K562 (cell line): ENCODE measurements at regions not wholly inside any gene's neighbourhood (a gene's known extent, or its start where the extent isn't known, plus 50 kb on each side); places are given as distances from the start of the nearest gene placed in this dataset.

Experiments
- ATAC-seq: fragments of 200-7000 bp; cut with Tn5 transposase; 3 replicates; pipeline ENCODE4 v1.9.1; 2020; ENCODE audit warnings: moderate library complexity
- BruUV-seq: library from RNA; stranded (reverse); fragments of 400-500 nt; replicated peaks from 2 replicates; lab custom pipeline; 2021; lab: Mats Ljungman, UMichigan
- CTCF ChIA-PET: fragments of 300-600 bp; formaldehyde crosslinking; extraction: SDS; loops from one replicate; lab custom pipeline; 2021; ENCODE audit warnings: low intra/inter-chr PET ratio; lab: Yijun Ruan, JAX
- POLR2A ChIA-PET: fragments of 300-600, 350-650 bp; sonication (Branson Sonifier 250); formaldehyde crosslinking; extraction: SDS; loops from one replicate; lab custom pipeline; 2021; ENCODE audit warnings: antibody characterized with exemption, inconsistent platforms; lab: Yijun Ruan, JAX
- DNase-seq, 4 experiments: peaks; one replicate each; pipeline versions ENCODE4 v3.0.0 to v3.0.0-alpha.2; 2011 to 2018; ENCODE audit warnings: low spot score in 3 of 4, mixed read lengths in 3 of 4; ENCODE audit errors: extremely low read depth in 1 of 4
- FAIRE-seq: peaks from 2 replicates; lab custom pipeline; 2011; peaks lifted over from hg19 to GRCh38; lab: Jason Lieb, UNC
- H2AFZ ChIP-seq: 2 replicates; pipeline ENCODE4 v1.6.0; 2011; ENCODE audit warnings: low read depth, low read length, control low read depth, inconsistent platforms
- H3K27ac ChIP-seq: fragments of 200-600 bp; 3 replicates; pipeline ENCODE4 v1.8.0; 2011; ENCODE audit warnings: low read depth, mild to moderate bottlenecking, control low read depth, inconsistent platforms, low read length, moderate library complexity, mixed read lengths; ENCODE audit errors: extremely low read depth
- H3K27me3 ChIP-seq, 2 experiments: fragments of 300-600 bp in 1 of 2; 2 replicates in 1 of 2; 3 replicates in 1 of 2; pipeline versions ENCODE4 v1.6.0 to v1.8.0; 2011; ENCODE audit warnings: inconsistent platforms in 2 of 2, low read length in 2 of 2, mild to moderate bottlenecking in 1 of 2, mixed read lengths in 1 of 2, moderate library complexity in 1 of 2; ENCODE audit not compliant: control insufficient read depth in 2 of 2, insufficient read depth in 2 of 2
- H3K36me3 ChIP-seq: fragments of 300-600 bp; 3 replicates; pipeline ENCODE4 v1.8.0; 2011; ENCODE audit warnings: mild to moderate bottlenecking, low read length, inconsistent platforms; ENCODE audit not compliant: control insufficient read depth, insufficient read depth
- H3K4me1 ChIP-seq, 2 experiments: fragments of 200-600 bp in 1 of 2; replicated peaks in 1 of 2; 2 replicates in 1 of 2; 3 replicates in 1 of 2; pipeline versions ENCODE4 v1.5.1 to v1.8.0; 2011; ENCODE audit warnings: inconsistent platforms in 2 of 2, low read length in 2 of 2, mild to moderate bottlenecking in 1 of 2, mixed read lengths in 1 of 2, moderate library complexity in 1 of 2; ENCODE audit not compliant: control insufficient read depth in 2 of 2, insufficient read depth in 2 of 2
- H3K4me2 ChIP-seq: 2 replicates; pipeline ENCODE4 v1.6.1; 2011; ENCODE audit warnings: low read length, control low read depth, inconsistent platforms, mixed read lengths; ENCODE audit not compliant: insufficient read depth
- H3K4me3 ChIP-seq: fragments of 200-600 bp; sonication (generic), shearing (Covaris generic); 2 replicates; pipeline ENCODE4 v1.5.1; 2016; ENCODE audit warnings: control low read depth, inconsistent platforms
- H3K79me2 ChIP-seq: fragments of 200-600 bp; 3 replicates; pipeline ENCODE4 v1.8.0; 2011; ENCODE audit warnings: low read length, inconsistent platforms; ENCODE audit not compliant: control insufficient read depth, insufficient read depth
- H3K9ac ChIP-seq, 2 experiments: 2 replicates each; pipeline versions ENCODE4 v1.6.0 to v1.6.1; 2011; ENCODE audit warnings: low read depth in 2 of 2, low read length in 2 of 2, control low read depth in 1 of 2, inconsistent platforms in 1 of 2, mild to moderate bottlenecking in 1 of 2, mixed read lengths in 1 of 2; ENCODE audit not compliant: insufficient read depth in 1 of 2
- H3K9me1 ChIP-seq: one replicate; pipeline ENCODE4 v1.6.0; 2011; ENCODE audit warnings: inconsistent platforms, mild to moderate bottlenecking, low read length, moderate library complexity; ENCODE audit not compliant: control insufficient read depth, insufficient read depth
- H3K9me3 ChIP-seq: replicated peaks from 2 replicates; pipeline ENCODE4 v1.5.1; 2011; ENCODE audit warnings: low read depth, low read length, inconsistent platforms; ENCODE audit not compliant: control insufficient read depth, insufficient read depth
- H4K20me1 ChIP-seq: replicated peaks from 2 replicates; pipeline ENCODE4 v1.6.1; 2011; ENCODE audit warnings: low read length, inconsistent platforms, mixed read lengths; ENCODE audit not compliant: control insufficient read depth, insufficient read depth
- GTF2E2 ChIP-seq: fragments of 200-800 bp; sonication (Bioruptor generic); IDR thresholded peaks from 2 replicates; pipeline ENCODE4 v1.6.1; 2016; ENCODE audit warnings: missing genetic modification characterization, missing compliant biosample characterization
- GTF2F1 ChIP-seq: IDR thresholded peaks from 2 replicates; pipeline ENCODE4 v1.6.1; 2011; ENCODE audit warnings: low read depth, low read length, improper control_type of control experiment
- KLF6 ChIP-seq: fragments of 250-450 bp; sonication (Bioruptor Pico); IDR thresholded peaks from 2 replicates; pipeline ENCODE4 v1.4.0; 2020; ENCODE audit warnings: mild to moderate bottlenecking, moderate library complexity, borderline replicate concordance
- TAF9B ChIP-seq: fragments of 450-650 bp; IDR thresholded peaks from 2 replicates; pipeline ENCODE4 v1.6.1; 2018; ENCODE audit warnings: mild to moderate bottlenecking; ENCODE audit not compliant: partially characterized antibody
- WGBS: fragments of 100-300 bp; shearing (Covaris generic); methylation state at CpG from one replicate; pipeline ENCODE4 v1.1.6; 2016; ENCODE audit warnings: low coverage, mixed read lengths; ENCODE audit not compliant: insufficient coverage; ENCODE audit errors: missing lambda C conversion rate; 5-methylcytosine and 5-hydroxymethylcytosine counted together
- in situ Hi-C: fragments of 300-500 bp; cut with MboI; formaldehyde crosslinking; loops from 4 replicates; pipeline ENCODE4 v1.15.0; 2018; ENCODE audit warnings: inconsistent platforms, mixed read lengths
- intact Hi-C: fragments of 100-400 bp; cut with micrococcal nuclease; formaldehyde crosslinking; loops from 2 replicates; pipeline ENCODE4 v1.14.2; 2022
- TF ChIP-seq, protein P1 (sequence below), 2 experiments: fragments of 450-650 bp in 1 of 2; sonication (generic) in 1 of 2; formaldehyde crosslinking in 1 of 2; IDR thresholded peaks in 1 of 2; conservative IDR thresholded peaks in 1 of 2; 2 replicates each; pipeline versions ENCODE4 v1.6.1 to v1.8.1; 2016 to 2023; ENCODE audit warnings: mild to moderate bottlenecking in 2 of 2, moderate library complexity in 2 of 2, inconsistent platforms in 1 of 2, missing genetic modification reagents in 1 of 2
- TF ChIP-seq, protein P2 (sequence below): fragments of 450-650 bp; IDR thresholded peaks from 2 replicates; pipeline ENCODE4 v1.6.1; 2016; ENCODE audit warnings: low read depth, mild to moderate bottlenecking, moderate library complexity

DNA sequence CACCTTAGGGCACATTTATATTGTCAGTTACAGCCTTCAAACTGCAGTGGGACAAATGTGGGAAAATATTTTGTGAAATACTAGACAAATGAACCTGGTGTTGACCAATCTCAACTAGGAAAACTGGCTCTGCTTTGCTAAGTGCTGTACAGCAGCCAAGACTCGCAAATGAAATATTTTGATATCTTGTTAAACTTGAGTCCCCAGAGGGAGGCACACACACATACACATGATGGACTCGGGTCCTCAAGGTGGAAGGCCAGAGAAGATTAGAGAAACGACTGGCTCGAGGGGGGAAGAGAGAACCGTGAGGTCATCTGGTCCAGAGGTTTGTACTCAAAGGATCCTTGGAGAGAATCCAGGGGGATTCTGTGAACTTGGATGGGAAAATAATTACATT lies 67.3 kb upstream of the JAG1 start:
- in situ Hi-C loops (no loop called here), intact Hi-C loops (no loop called here)
- no TSS peak for BruUV-seq
- H3K36me3 ChIP-seq, result no peaks in the 10 kb centered on the region
- H3K9me3 ChIP-seq, result no peaks in the 10 kb centered on the region
- H3K27ac ChIP-seq, result no peak overlapping the region
- ChIA-PET POLR2A (no interaction called here), CTCF (no interaction called here)
- H3K27me3 ChIP-seq, result no peaks in the 10 kb centered on the region
- no peak overlapping the region for H3K4me3 ChIP-seq
- H3K4me2 ChIP-seq, result no peak overlapping the region
- H3K9ac ChIP-seq, result no peak overlapping the region
- H4K20me1 ChIP-seq, result no peaks in the 10 kb centered on the region
- H3K4me1 ChIP-seq, result no peaks in the 10 kb centered on the region
- no peaks in the 10 kb centered on the region for H3K79me2 ChIP-seq
- no peak for ATAC-seq
- TF ChIP-seq, protein P1, sequence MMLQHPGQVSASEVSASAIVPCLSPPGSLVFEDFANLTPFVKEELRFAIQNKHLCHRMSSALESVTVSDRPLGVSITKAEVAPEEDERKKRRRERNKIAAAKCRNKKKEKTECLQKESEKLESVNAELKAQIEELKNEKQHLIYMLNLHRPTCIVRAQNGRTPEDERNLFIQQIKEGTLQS (IDR thresholded peaks at IDR 0.05), result no peak
- TF ChIP-seq, protein P1 (CRISPR knock-in tag; conservative IDR thresholded peaks at IDR 0.05), result no peak
- TF ChIP-seq KLF6 (no peak), GTF2F1 (no peak), GTF2E2 (tag) (no peak), TAF9B (no peak)
- TF ChIP-seq, protein P2, sequence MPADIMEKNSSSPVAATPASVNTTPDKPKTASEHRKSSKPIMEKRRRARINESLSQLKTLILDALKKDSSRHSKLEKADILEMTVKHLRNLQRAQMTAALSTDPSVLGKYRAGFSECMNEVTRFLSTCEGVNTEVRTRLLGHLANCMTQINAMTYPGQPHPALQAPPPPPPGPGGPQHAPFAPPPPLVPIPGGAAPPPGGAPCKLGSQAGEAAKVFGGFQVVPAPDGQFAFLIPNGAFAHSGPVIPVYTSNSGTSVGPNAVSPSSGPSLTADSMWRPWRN, result no peak
- no peak for DNase-seq
- H3K9me1 ChIP-seq, result no peaks in the 10 kb centered on the region
- no peak for FAIRE-seq
- whole genome bisulfite sequencing, result 0% methylated on average over 4 of the region's 5 CpGs
- H2AFZ ChIP-seq, result no peak overlapping the region
